ENCODE measurements at regions not wholly inside any gene's neighbourhood (a gene's known extent, or its start where the extent isn't known, plus 50 kb on each side); places are given as distances from the start of the nearest gene placed in this dataset.

DNA sequence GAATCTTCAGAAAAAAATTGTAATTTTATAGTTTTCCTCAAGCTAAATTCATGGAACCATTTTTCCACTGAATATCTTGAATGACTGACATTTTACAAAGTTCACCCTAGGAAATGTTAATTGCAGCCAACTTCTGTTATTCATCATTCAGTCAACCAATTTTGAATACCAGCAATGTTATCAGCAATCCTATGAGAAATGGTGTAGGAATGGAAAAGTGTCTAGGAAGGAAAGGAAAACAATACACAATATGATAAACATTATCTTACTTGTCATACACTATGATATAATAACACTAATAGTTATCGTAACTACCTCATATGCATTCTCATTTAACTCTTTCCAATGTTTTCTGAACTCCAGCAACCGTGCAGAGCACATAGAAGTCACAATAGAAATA is 790.5 kb upstream of the LRRC4C start:
- no peak for TF ChIP-seq CTCF (conservative IDR thresholded peaks at IDR 0.05; ENCODE audit: low read length)
- no peak for TF ChIP-seq EZH2phosphoT487 (IDR thresholded peaks at IDR 0.05; ENCODE audit: borderline replicate concordance, low read depth, low read length)

Measured in OCI-LY7 (cell line).